Esophagus squamous epithelium (tissue), 5 donors: ENCODE measurements at regions not wholly inside any gene's neighbourhood (a gene's known extent, or its start where the extent isn't known, plus 50 kb on each side); places are given as distances from the start of the nearest gene placed in this dataset.
"Not testable (repeated sequence)": the region's sequence is repeated elsewhere in the genome, so short reads cannot be mapped to it uniquely, and the experiment has no call there.

Experiments used
- DNase-seq: peaks from one replicate; lab custom pipeline; 2025; lab: John Stamatoyannopoulos, UW
- H3K27ac ChIP-seq, 4 donors: fragments of 200-600 bp; sonication (generic); one replicate each; pipeline ENCODE4 v1.5.1; 2016 to 2019; ENCODE audit warnings: mild to moderate bottlenecking in 1 of 4
- H3K27me3 ChIP-seq, 4 donors: fragments of 200-600 bp; sonication (generic); 1 replicate in 3 of 4; 2 replicates in 1 of 4; pipeline versions ENCODE4 v1.5.1 to v1.6.0; 2017 to 2021; ENCODE audit warnings: antibody characterized with exemption in 1 of 4
- H3K36me3 ChIP-seq, 3 donors: fragments of 200-600 bp; sonication (generic); one replicate each; pipeline ENCODE4 v1.5.1; 2016 to 2019
- H3K4me1 ChIP-seq, 3 donors: fragments of 200-600 bp; sonication (generic); one replicate each; pipeline ENCODE4 v1.5.1; 2017 to 2019
- H3K4me3 ChIP-seq, 4 donors: fragments of 200-600 bp; sonication (generic); 1 replicate in 3 of 4; 2 replicates in 1 of 4; pipeline ENCODE4 v1.5.1; 2016 to 2019; ENCODE audit warnings: mild to moderate bottlenecking in 2 of 4, moderate library complexity in 1 of 4
- H3K9me3 ChIP-seq, 3 donors: fragments of 200-600 bp; sonication (generic); one replicate each; pipeline ENCODE4 v1.5.1; 2016 to 2019
- CTCF ChIP-seq, 6 experiments: fragments of 450-650 bp in 4 of 6; fragments of 200-600 bp in 2 of 6; sonication (generic) in 2 of 6; IDR thresholded peaks; one replicate each; pipeline ENCODE4 v1.5.1; 2016 to 2019; ENCODE audit warnings: antibody characterized with exemption in 6 of 6, mild to moderate bottlenecking in 4 of 6, moderate library complexity in 4 of 6
- POLR2A ChIP-seq, 4 donors: fragments of 450-650 bp; IDR thresholded peaks; one replicate each; pipeline ENCODE4 v1.6.1; 2017; ENCODE audit warnings: antibody characterized with exemption in 4 of 4, mild to moderate bottlenecking in 4 of 4, moderate library complexity in 3 of 4
- WGBS, 2 donors: methylation state at CpG; one replicate each; pipeline ENCODE4 v1.1.5; 2018; 5-methylcytosine and 5-hydroxymethylcytosine counted together
- intact Hi-C: fragments of 100-400 bp; cut with DNase I; formaldehyde crosslinking; loops from one replicate; pipeline ENCODE4 v1.15.0; 2022
- donor health status: DM: yes; HTN: yes; CAD: no.

GRCh38 chr5:57642066-57642465, 159.5 kb upstream of the ACTBL2 start:
- Histone ChIP-seq H3K27ac (no peak overlapping the region), H3K36me3 (no peaks in the 10 kb centered on the region), H3K4me3 (no peak overlapping the region), H3K9me3 (no peaks in the 10 kb centered on the region), H3K4me1 (no peaks in the 10 kb centered on the region), H3K27me3 (no peaks in the 10 kb centered on the region)
- DNase-seq = no peak
- TF ChIP-seq POLR2A (IDR thresholded peaks at IDR 0.05) (no peak), CTCF (IDR thresholded peaks at IDR 0.05) (no peak)
- intact Hi-C loops = no loop called here
- 84 to 100% methylated on average over 3 to 4 of the region's 4 CpGs for WGBS, 2 donors

DNA sequence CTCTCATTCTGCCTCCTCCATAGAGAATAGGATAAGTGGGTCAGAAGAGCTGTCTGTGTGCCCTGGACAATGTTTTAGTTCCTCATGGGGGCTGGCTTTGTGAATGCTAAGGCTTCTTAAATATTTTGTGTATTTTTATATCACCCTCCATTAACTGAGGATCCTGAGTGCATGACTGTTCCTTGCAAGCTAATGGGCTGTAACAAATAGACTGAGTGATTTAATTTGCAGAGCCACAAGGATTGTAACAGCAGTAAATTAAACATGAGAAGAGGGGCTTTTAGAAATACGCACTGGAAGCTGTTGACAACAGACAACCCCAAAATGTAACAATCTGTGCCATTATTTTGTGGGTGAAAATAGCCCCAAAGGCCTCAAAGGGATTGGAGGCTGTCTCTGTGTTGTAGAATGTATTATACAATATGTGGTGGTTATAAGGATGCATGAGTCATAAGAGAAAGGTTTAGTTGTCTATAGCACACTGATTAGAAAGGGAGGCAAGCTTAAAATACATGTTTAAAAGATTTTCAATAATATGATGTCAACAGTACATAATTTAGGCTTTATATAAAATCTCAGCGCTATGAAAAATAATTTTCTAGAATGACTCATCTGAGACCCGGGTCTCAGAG, 152.7 kb upstream of the ACTBL2 start:
- Histone ChIP-seq H3K27ac (no peak overlapping the region), H3K36me3 (no peaks in the 10 kb centered on the region), H3K4me3 (no peak overlapping the region), H3K4me1 (no peaks in the 10 kb centered on the region), H3K27me3 (no peaks in the 10 kb centered on the region), H3K9me3 (no peaks in the 10 kb centered on the region)
- intact Hi-C loops = no loop called here
- no peak for DNase-seq
- WGBS, 2 donors = 76 to 93% methylated on average over 3 of the region's 3 CpGs
- TF ChIP-seq CTCF (IDR thresholded peaks at IDR 0.05) (no peak), POLR2A (IDR thresholded peaks at IDR 0.05) (no peak)

DNA sequence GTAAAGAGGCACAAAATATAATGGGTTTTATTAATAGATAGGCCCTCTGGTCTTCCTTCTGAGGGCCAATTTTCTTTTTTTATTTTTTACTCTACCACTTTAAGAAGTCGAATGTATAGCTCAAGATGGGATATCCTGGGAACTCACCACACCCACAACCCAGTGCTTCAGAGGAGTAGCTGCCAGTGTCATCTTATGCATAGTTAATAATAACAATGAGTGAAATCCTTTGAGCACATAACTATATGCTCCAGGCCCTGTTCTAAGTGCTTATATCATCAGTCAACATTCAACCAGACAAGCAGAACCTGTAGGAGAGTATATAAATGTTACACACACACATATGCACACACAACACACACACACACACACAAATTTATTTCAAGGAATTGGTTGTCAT, 150.3 kb upstream of the ACTBL2 start:
- TF ChIP-seq CTCF (IDR thresholded peaks at IDR 0.05) (no peak), POLR2A (IDR thresholded peaks at IDR 0.05) (no peak)
- Histone ChIP-seq H3K4me1 (no peaks in the 10 kb centered on the region), H3K27me3 (no peaks in the 10 kb centered on the region), H3K36me3 (no peaks in the 10 kb centered on the region), H3K9me3 (no peaks in the 10 kb centered on the region), H3K4me3 (no peak overlapping the region), H3K27ac (no peak overlapping the region)
- no peak for DNase-seq
- WGBS, 2 donors = 31 to 60% methylated on average over 1 of the region's 1 CpG
- intact Hi-C loops = no loop called here

GRCh38 chr5:57631139-57631538, 148.5 kb upstream of the ACTBL2 start:
- H3K27me3 ChIP-seq, H3K27ac ChIP-seq, H3K4me1 ChIP-seq, intact Hi-C loops, H3K4me3 ChIP-seq, H3K9me3 ChIP-seq, H3K36me3 ChIP-seq, DNase-seq: not testable (repeated sequence)

DNA sequence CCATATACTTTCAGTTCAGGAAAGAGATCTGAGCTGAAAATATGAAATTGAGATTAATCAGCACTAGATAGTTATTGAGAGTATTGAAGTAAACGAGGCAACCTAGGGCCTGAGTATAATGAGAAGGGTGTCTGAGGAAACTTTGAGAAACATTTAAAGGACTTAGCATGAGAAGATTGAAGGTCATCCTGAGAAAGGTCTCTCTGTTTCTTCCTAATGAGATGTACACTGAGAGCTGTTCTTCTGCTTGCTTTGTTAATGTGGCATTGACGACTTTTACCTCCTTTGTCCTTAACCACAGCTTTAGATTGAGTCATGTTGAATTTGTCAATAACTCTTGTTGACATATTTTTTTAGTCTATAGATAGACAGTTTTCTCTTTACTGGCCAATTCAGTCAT, 145.1 kb upstream of the ACTBL2 start:
- Histone ChIP-seq H3K4me1 (no peaks in the 10 kb centered on the region), H3K36me3 (no peaks in the 10 kb centered on the region), H3K4me3 (no peak overlapping the region), H3K9me3 (no peaks in the 10 kb centered on the region), H3K27me3 (no peaks in the 10 kb centered on the region), H3K27ac (no peak overlapping the region)
- no peak for DNase-seq
- 72 to 80% methylated on average over 2 of the region's 2 CpGs for WGBS, 2 donors
- intact Hi-C loops = no loop called here
- TF ChIP-seq POLR2A (IDR thresholded peaks at IDR 0.05) = no peak
- no peak for TF ChIP-seq CTCF (IDR thresholded peaks at IDR 0.05)

DNA sequence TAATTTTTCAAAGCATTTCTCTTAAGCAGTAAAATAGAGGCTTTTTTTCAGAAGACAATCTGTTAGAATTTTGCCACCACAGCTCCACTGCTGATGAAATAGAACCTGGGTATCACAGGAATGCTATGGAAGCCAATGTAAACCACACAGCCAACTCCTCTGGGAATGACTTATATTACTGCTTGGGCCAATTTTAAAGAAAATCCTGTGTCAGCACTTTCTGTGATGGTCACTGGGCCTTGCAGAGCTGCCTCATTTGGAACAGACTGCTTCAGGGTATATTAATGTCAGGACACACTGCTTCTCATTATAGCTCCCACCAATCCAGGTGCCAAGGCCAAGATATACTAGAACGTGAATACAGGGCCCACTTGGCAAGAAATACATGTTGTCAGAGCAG, 144.1 kb upstream of the ACTBL2 start:
- no peak for DNase-seq
- TF ChIP-seq POLR2A (IDR thresholded peaks at IDR 0.05) (no peak), CTCF (IDR thresholded peaks at IDR 0.05) (no peak)
- Histone ChIP-seq H3K36me3 (no peaks in the 10 kb centered on the region), H3K4me1 (no peaks in the 10 kb centered on the region), H3K27me3 (no peaks in the 10 kb centered on the region), H3K27ac (no peak overlapping the region), H3K9me3 (no peaks in the 10 kb centered on the region), H3K4me3 (no peak overlapping the region)
- 69 to 75% methylated on average over 1 of the region's 1 CpG for WGBS, 2 donors
- intact Hi-C loops = no loop called here
